Cerebellar cortex (tissue), 1 donor: ENCODE measurements at regions not wholly inside any gene's neighbourhood (a gene's known extent, or its start where the extent isn't known, plus 50 kb on each side); places are given as distances from the start of the nearest gene placed in this dataset.
A peak's percentile ranks its signal among the peaks of the same experiment; 100 is the strongest.
"Not testable (repeated sequence)": the region's sequence is repeated elsewhere in the genome, so short reads cannot be mapped to it uniquely, and the experiment has no call there.

Source experiments
- DNase-seq: peaks from one replicate; pipeline ENCODE4 v3.0.0-alpha.2; 2015; ENCODE audit warnings: low spot score

DNA sequence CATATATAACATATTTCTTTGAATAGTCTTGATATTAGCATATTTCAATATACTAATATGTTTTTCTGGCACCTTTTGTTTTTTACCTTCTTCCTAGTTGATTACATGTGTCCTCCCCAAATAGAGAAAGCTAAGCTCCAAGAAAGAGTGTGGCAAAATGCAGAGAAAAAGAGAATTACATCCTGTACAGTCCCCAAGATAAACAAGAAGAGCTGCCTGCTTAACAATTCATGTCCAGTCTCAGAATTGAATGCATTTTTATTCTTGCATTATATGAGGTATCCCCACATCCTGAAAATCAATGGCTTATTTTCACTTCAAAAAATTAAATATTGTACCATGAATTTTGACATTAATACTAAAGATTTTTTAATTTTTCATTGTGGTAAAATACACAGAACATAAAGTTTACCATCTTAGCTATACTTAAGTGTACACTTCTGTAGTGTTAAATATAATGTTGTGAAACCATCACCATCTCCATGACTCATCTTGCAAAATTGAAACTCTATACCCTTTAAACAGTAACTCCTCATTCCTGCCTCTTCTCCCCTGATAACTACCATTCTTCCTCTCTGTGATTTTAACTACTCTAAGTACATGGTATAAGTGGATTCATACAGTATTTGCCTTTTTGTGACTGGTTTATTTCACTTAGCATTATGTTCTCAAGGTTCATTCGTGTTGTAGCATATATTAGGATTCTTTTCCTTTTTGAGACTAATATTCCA lies 490.3 kb downstream of the COL12A1 start:
- DNase-seq: no peak

DNA sequence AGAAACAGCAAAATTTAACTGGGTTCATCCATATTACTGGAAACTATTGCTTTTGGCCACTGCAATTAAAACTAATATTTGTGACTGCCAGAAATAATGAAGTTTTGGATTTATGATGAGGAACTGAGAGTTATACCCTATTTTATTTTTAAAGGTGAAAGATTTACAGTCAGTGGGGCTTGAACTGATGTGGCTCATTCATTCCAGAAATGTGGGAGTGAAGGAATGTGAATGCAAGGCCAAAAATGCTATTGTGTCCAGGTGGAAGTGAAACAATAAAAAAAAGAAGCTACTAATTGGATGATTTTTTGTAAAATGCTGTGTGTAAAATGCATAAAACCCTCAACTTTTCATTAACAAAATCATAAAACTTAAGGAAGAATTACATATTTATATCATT lies 491.9 kb downstream of the COL12A1 start:
- no peak for DNase-seq

DNA sequence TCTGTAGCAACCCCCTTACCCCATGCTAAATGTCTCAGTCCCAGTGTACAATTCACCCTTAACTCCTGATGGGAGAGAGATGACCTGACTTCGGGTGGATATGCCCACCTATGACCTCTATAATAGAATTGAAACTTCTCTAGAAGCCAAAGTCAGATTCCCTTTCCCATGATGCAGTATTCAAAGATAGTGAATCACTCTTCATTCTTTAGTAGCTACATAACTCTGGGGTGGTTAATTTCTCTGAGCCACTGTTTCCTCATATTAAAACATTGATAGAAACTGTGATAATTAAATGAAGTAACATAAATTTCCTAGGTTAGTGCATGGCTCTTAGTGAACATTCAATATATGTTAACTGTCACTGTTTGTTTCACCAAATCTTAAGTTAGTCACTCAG lies 500.4 kb downstream of the COL12A1 start:
- DNase-seq: no peak

DNA sequence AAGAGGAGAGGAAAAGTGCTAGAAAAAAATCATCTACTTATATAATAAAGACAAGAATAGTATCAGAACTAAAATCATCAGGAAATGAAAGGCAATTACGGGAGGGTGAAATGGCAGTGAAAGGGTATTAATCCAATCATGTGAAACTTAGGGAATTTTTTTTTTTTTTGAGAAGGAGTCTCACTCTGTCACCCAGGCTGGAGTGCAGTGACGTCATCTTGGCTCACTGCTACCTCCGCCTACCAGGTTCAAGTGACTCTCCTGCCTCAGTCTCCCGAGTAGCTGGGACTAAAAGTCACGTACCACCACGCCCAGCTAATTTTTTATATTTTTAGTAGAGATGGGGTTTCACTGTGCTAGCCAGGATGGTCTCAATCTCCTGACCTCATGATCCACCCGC lies 501.3 kb downstream of the COL12A1 start:
- not testable (repeated sequence) for DNase-seq

DNA sequence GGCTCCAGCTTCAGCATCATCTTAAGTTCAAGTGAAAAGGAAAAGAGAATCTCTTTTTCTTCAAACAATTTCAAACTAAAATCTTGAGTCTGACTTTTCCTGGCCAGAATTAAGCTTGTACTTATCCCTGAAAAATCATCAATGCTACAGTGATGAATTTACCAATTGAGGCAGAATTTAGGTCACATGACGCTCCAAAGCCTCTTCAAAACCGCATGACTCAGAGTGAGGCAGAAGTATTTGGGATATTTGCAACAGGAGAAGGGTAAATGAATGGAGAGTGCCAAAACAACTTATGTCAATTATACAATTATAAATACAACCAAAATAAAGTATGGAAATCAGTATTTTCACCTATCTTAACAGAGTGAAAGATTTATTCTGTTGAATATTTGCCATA lies 515.5 kb downstream of the COL12A1 start:
- no peak for DNase-seq

GRCh38 chr6:74689601-74690000 lies 516.3 kb downstream of the COL12A1 start:
- DNase-seq: no peak

- no peak for DNase-seq
These were observed 528.4 kb downstream of the COL12A1 start for GRCh38 chr6:74677463-74677862.

GRCh38 chr6:74676906-74677305 lies 528.9 kb downstream of the COL12A1 start:
- DNase-seq: no peak

- no peak for DNase-seq
These were observed 531.5 kb downstream of the COL12A1 start for GRCh38 chr6:74674377-74674776.

- no peak for DNase-seq
These were observed 534.3 kb downstream of the COL12A1 start for GRCh38 chr6:74671558-74672025.

GRCh38 chr6:74658391-74658790 lies 547.5 kb downstream of the COL12A1 start:
- DNase-seq: no peak

GRCh38 chr6:74657931-74658330 lies 547.9 kb downstream of the COL12A1 start:
- no peak for DNase-seq

DNA sequence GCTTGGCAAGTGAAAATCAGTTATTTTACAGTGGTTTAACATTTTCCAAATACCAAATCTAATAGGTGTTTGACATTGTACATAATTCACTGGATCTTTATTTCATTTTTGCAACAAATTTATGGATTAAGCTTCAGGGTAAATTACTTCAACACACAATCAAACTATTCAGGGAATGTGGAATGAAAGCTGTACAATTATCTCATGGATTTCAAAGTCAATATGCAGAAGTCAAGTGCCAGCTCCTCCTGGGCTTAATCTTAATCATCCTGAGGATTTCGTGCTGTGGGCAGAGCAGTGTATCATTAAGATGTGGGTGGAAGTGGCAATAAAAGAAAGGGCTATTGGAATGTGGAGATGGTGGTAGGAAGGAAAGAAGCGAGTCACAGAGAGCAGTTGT lies 548.8 kb downstream of the COL12A1 start:
- DNase-seq: no peak

GRCh38 chr6:74656453-74656852 lies 549.4 kb downstream of the COL12A1 start:
- DNase-seq: no peak

- no peak for DNase-seq
These were observed 551.6 kb downstream of the COL12A1 start for GRCh38 chr6:74654296-74654695.

DNA sequence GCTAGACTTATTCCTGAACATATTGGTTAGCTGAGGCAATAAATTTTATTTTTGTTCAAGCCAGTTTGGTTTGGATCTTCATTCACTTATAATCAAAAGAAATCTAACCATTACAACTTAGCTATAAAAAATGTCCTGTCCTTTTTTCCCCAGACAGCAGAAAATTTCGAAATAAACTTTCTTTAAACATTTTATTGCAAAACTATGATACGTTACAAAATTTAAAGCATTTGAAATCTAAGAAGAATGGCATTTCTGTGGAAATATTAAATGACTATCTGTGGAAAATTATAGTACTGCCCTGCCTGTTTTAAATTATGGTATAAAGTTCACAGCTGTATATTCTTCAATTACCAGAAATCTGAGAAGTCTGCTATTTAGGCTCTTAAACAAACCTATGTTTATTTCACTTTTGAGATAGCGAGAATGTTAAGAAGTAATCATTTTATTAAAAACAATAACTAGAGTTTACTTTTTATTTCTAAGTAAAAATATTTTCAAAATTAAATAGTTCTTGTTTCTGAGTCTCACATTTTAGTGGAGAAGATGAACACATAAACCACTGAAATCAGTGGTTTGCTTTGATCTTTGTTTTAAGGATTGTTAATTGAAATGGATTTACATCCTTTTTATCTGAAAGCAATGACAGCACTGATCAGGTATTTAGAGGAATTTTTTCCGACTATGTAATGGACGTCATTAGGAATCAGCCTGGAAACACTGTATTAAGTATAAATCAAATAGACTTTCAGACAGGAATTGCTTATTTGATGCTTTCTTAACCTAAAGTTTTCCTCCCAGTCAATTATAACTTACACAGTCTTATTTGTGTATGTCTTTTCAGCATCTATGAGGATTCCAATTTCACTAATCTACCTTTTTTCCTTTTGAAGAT lies 553.7 kb downstream of the COL12A1 start:
- no peak for DNase-seq

GRCh38 chr6:74650668-74651067 lies 555.2 kb downstream of the COL12A1 start:
- no peak for DNase-seq

DNA sequence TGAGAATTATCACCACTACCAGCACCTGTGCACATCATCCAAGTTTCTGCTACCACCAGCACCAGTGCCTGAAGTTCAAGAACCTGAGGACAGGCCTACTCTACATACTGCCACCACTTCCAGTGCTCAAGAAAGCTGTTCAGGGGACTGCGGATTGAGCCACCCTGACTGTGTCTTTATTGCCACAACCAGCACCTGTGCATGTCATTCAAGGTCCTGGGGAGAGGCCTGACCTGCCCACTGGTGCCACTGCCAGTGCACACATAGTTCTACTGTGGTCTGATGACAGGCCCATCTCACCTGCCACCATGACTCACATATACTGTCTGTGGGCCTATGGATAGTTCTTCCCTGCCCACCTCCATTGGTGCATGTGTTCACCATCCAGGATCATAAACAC lies 559.4 kb downstream of the COL12A1 start:
- DNase-seq: no peak

DNA sequence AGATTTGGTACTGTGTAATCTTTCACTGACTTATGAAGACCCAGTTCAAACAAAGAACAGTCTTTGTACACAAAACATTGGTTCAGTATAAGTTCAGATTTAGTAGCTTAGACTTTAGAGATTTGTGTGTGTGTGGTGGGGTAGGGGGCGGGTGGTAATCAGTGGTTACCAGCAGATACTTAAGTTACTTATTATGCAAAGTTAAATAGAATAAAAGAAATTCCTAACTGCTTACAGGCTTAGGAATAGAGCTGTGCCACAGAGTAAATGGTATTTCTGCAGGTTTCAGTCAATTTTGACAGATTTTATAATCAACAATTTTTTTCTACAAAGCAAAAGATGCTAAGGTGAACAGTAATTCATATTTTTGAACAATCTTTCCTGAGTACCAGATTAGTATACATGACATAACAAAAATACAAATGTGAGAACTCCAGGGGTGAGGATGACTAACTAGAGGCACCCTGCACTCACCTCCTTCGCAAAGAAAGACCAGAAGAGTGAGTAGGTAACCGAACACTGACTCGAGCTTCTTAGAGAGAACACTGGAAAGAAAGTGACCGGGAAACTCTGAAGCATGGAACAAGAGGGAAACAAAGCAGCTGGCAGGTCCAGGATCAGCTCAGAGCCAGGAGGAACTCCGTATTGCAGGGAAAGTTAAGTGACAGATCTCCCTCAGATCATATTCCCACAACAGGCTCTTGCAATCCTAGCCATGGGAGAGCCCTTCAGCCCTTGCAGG lies 560.6 kb downstream of the COL12A1 start:
- no peak for DNase-seq

DNA sequence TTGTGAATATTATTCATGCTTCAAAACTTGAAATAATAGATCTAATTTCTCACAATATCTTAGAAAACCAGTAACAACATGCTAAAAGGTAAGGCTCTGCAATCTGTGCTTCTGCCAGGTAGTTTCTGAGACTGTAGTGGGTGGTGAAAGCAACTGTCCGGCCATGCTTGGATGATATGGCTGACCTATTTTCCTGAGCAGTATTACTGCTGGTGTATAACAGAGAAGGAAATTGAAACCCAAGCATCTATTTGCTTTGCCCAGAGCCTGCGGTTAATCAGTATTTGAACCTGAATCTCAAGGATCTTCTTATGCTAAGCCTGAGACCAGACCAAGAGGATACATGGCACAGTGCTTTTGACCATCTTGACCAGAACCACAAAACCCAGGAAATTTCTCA lies 563.8 kb downstream of the COL12A1 start:
- DNase-seq: no peak

GRCh38 chr6:74638412-74638811 lies 567.4 kb downstream of the COL12A1 start:
- peak; percentile 3 for DNase-seq

GRCh38 chr6:74632196-74632875 lies 573.5 kb downstream of the COL12A1 start:
- DNase-seq: no peak
